Activated CD4-positive, alpha-beta T cell treated with anti-CD3 and anti-CD28 coated beads, Interleukin-2, amount 10 ng/mL, durations not matched to agents 24 days and 14 days (primary cell): ENCODE measurements at regions not wholly inside any gene's neighbourhood (a gene's known extent, or its start where the extent isn't known, plus 50 kb on each side); places are given as distances from the start of the nearest gene placed in this dataset.

Experiments
- DNase-seq: peaks from one replicate; pipeline ENCODE4 v3.0.0; 2022
- H3K27ac Mint-ChIP-seq: one replicate; pipeline ENCODE4 v1.8.0; 2022; ENCODE audit warnings: mild to moderate bottlenecking, mixed read lengths
- H3K27me3 Mint-ChIP-seq: one replicate; pipeline ENCODE4 v1.8.0; 2022; ENCODE audit warnings: mixed read lengths
- H3K36me3 Mint-ChIP-seq: one replicate; pipeline ENCODE4 v1.8.0; 2022; ENCODE audit warnings: low read depth, mild to moderate bottlenecking, mixed read lengths
- H3K4me1 Mint-ChIP-seq: one replicate; pipeline ENCODE4 v1.8.0; 2021; ENCODE audit warnings: mixed read lengths
- H3K4me3 Mint-ChIP-seq: one replicate; pipeline ENCODE4 v1.8.0; 2022; ENCODE audit warnings: mild to moderate bottlenecking, moderate library complexity, mixed read lengths
- H3K9me3 Mint-ChIP-seq: one replicate; pipeline ENCODE4 v1.8.0; 2021; ENCODE audit warnings: mixed read lengths
- intact Hi-C: fragments of 100-400 bp; cut with micrococcal nuclease; formaldehyde crosslinking; loops from one replicate; pipeline ENCODE4 v1.15.1; 2023

- DNase-seq = no peak
- Mint-ChIP-seq H3K4me3 (no peak overlapping the region), H3K36me3 (no peaks in the 10 kb centered on the region), H3K9me3 (no peaks in the 10 kb centered on the region), H3K27me3 (no peaks in the 10 kb centered on the region), H3K27ac (no peak overlapping the region), H3K4me1 (no peaks in the 10 kb centered on the region)
- intact Hi-C loops = no loop called here
Measured at GRCh38 chr13:85500696-85501256, 298.4 kb downstream of the SLITRK6 start.

DNA sequence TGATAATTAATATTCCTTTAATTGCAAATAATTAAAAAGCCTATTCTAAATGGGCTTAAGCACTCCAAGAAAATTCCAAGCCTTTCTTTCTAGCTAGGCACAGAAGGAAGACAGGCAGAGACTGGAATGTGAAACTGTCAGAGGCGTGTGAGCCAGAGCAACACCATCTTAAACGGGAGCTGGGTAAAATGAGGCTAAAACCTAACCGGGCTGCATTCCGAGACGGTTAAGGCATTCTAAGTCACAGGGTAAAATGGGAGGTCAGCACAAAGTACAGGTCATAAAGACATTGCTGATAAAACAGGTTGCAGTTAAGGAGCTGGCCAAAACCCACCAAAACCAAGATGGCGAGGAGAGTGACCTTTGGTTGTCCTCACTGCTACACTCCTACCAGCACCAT, 300.4 kb downstream of the SLITRK6 start:
- no peak overlapping the region for H3K27ac Mint-ChIP-seq
- no peak overlapping the region for H3K4me3 Mint-ChIP-seq

DNA sequence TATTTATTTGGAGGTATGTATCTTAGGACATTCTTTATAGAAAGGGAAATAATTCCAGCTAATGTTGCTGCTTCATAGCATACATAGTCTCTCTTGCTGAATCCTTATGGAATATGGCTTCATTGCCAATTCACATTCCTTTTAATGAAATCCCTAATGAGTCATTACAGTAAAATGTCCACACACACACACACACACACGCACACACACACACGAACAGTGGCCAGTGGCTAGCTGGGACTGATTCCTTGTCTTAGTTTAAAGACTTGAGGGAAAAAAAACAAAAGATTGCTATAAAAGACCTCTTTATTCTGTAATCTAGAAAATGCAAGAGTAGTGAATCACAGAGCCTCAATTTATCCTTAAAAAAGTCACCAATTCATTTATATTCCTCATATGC, 301.6 kb downstream of the SLITRK6 start:
- no peaks in the 10 kb centered on the region for H3K27me3 Mint-ChIP-seq
- H3K36me3 Mint-ChIP-seq = no peaks in the 10 kb centered on the region
- no peak overlapping the region for H3K4me3 Mint-ChIP-seq
- no peaks in the 10 kb centered on the region for H3K9me3 Mint-ChIP-seq
- no peak overlapping the region for H3K27ac Mint-ChIP-seq
- intact Hi-C loops = no loop called here
- DNase-seq = no peak
- H3K4me1 Mint-ChIP-seq = no peaks in the 10 kb centered on the region

More for the DNA sequence above, 300.4 kb downstream of the SLITRK6 start:
- Mint-ChIP-seq H3K4me1 (no peaks in the 10 kb centered on the region), H3K27me3 (no peaks in the 10 kb centered on the region), H3K9me3 (no peaks in the 10 kb centered on the region), H3K36me3 (no peaks in the 10 kb centered on the region)
- intact Hi-C loops = no loop called here
- DNase-seq = no peak

GRCh38 chr13:85492283-85492682, 306.9 kb downstream of the SLITRK6 start:
- Mint-ChIP-seq H3K36me3 (no peaks in the 10 kb centered on the region), H3K27me3 (no peaks in the 10 kb centered on the region), H3K27ac (no peak overlapping the region), H3K4me3 (no peak overlapping the region), H3K9me3 (no peaks in the 10 kb centered on the region), H3K4me1 (no peaks in the 10 kb centered on the region)
- DNase-seq = no peak
- intact Hi-C loops = no loop called here

DNA sequence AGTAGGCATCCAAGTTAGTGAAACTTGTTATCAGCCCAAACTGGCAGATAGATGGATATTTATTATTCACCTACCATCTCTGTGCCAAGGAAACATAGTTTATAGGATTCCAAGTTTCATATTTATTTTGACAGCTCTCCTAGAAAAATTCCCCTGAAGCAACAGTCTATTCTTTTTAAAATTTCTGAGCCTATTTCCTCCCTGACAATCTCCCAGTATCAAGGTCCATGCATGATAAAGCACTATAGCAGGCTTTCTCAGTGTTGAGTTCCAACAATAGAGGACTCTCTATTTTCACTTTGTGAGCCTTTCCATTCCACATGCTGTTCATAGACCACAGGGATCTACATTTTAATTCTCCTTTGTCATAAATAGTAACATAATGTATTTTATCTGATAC, 312.6 kb downstream of the SLITRK6 start:
- DNase-seq = no peak
- no peaks in the 10 kb centered on the region for H3K4me1 Mint-ChIP-seq
- intact Hi-C loops = no loop called here
- no peaks in the 10 kb centered on the region for H3K36me3 Mint-ChIP-seq
- no peaks in the 10 kb centered on the region for H3K9me3 Mint-ChIP-seq
- H3K27me3 Mint-ChIP-seq = no peaks in the 10 kb centered on the region
- H3K27ac Mint-ChIP-seq = no peak overlapping the region
- no peak overlapping the region for H3K4me3 Mint-ChIP-seq

- Mint-ChIP-seq H3K27ac (no peak overlapping the region), H3K27me3 (no peaks in the 10 kb centered on the region), H3K36me3 (no peaks in the 10 kb centered on the region), H3K9me3 (no peaks in the 10 kb centered on the region), H3K4me1 (no peaks in the 10 kb centered on the region), H3K4me3 (no peak overlapping the region)
- intact Hi-C loops = no loop called here
- DNase-seq = no peak
Measured at GRCh38 chr13:85473144-85473543, 326.1 kb downstream of the SLITRK6 start.

- DNase-seq = no peak
- Mint-ChIP-seq H3K4me1 (no peaks in the 10 kb centered on the region), H3K27ac (no peak overlapping the region), H3K27me3 (no peaks in the 10 kb centered on the region), H3K4me3 (no peak overlapping the region), H3K9me3 (no peaks in the 10 kb centered on the region), H3K36me3 (no peaks in the 10 kb centered on the region)
- intact Hi-C loops = no loop called here
Measured at GRCh38 chr13:85469320-85469719, 329.9 kb downstream of the SLITRK6 start.

GRCh38 chr13:85462792-85463425, 336.3 kb downstream of the SLITRK6 start:
- Mint-ChIP-seq H3K27me3 (no peaks in the 10 kb centered on the region), H3K36me3 (no peaks in the 10 kb centered on the region), H3K27ac (no peak overlapping the region), H3K4me3 (no peak overlapping the region), H3K9me3 (no peaks in the 10 kb centered on the region), H3K4me1 (no peaks in the 10 kb centered on the region)
- intact Hi-C loops = no loop called here
- DNase-seq = no peak

DNA sequence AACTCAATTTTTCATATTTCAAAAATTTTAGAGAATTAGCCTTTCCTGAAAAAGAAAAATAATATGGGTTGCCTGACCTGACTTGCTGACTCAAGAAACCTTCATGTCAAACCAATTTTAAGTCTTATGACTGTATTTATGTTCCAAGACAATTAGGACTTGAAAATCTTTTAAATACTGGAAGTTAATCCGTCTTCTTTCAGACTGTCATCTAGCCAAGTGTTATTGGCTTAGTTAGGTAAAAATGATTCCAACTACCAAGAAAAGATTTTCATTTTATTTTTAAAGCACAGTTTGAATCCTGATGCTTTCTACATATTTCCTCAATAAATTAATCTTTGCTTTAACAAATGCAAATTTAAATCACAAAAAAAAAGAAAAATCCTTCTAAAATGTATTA, 337.6 kb downstream of the SLITRK6 start:
- DNase-seq = no peak
- Mint-ChIP-seq H3K9me3 (peaks cover 5% of the 10 kb centered on the region), H3K27me3 (no peaks in the 10 kb centered on the region), H3K4me3 (no peak overlapping the region), H3K4me1 (no peaks in the 10 kb centered on the region), H3K27ac (no peak overlapping the region), H3K36me3 (no peaks in the 10 kb centered on the region)
- intact Hi-C loops = no loop called here

GRCh38 chr13:85445534-85445933, 353.7 kb downstream of the SLITRK6 start:
- intact Hi-C loops = no loop called here
- no peak overlapping the region for H3K4me3 Mint-ChIP-seq
- H3K4me1 Mint-ChIP-seq = no peaks in the 10 kb centered on the region
- H3K27me3 Mint-ChIP-seq = no peaks in the 10 kb centered on the region
- H3K27ac Mint-ChIP-seq = no peak overlapping the region
- H3K36me3 Mint-ChIP-seq = no peaks in the 10 kb centered on the region
- no peaks in the 10 kb centered on the region for H3K9me3 Mint-ChIP-seq
- no peak for DNase-seq

GRCh38 chr13:85441975-85442374, 357.2 kb downstream of the SLITRK6 start:
- intact Hi-C loops = no loop called here
- Mint-ChIP-seq H3K27me3 (no peaks in the 10 kb centered on the region), H3K36me3 (no peaks in the 10 kb centered on the region)

GRCh38 chr13:85441364-85441763, 357.9 kb downstream of the SLITRK6 start:
- H3K36me3 Mint-ChIP-seq = no peaks in the 10 kb centered on the region
- intact Hi-C loops = no loop called here

More at GRCh38 chr13:85441975-85442374, 357.2 kb downstream of the SLITRK6 start:
- H3K9me3 Mint-ChIP-seq = no peaks in the 10 kb centered on the region
- H3K27ac Mint-ChIP-seq = no peak overlapping the region
- no peak overlapping the region for H3K4me3 Mint-ChIP-seq
- no peak for DNase-seq
- H3K4me1 Mint-ChIP-seq = no peaks in the 10 kb centered on the region

GRCh38 chr13:85436029-85436428, 363.2 kb downstream of the SLITRK6 start:
- H3K9me3 Mint-ChIP-seq = peaks cover 3% of the 10 kb centered on the region
- H3K4me1 Mint-ChIP-seq = no peaks in the 10 kb centered on the region
- no peak for DNase-seq
- intact Hi-C loops = no loop called here
- no peaks in the 10 kb centered on the region for H3K36me3 Mint-ChIP-seq
- H3K27me3 Mint-ChIP-seq = no peaks in the 10 kb centered on the region
- no peak overlapping the region for H3K4me3 Mint-ChIP-seq
- no peak overlapping the region for H3K27ac Mint-ChIP-seq

More at GRCh38 chr13:85441364-85441763, 357.9 kb downstream of the SLITRK6 start:
- no peak overlapping the region for H3K27ac Mint-ChIP-seq
- H3K4me1 Mint-ChIP-seq = no peaks in the 10 kb centered on the region
- no peaks in the 10 kb centered on the region for H3K27me3 Mint-ChIP-seq
- H3K9me3 Mint-ChIP-seq = no peaks in the 10 kb centered on the region
- no peak overlapping the region for H3K4me3 Mint-ChIP-seq
- DNase-seq = no peak

- intact Hi-C loops = no loop called here
- H3K4me1 Mint-ChIP-seq = no peaks in the 10 kb centered on the region
- no peak for DNase-seq
- H3K36me3 Mint-ChIP-seq = no peaks in the 10 kb centered on the region
- H3K9me3 Mint-ChIP-seq = peaks cover 3% of the 10 kb centered on the region
- H3K27me3 Mint-ChIP-seq = no peaks in the 10 kb centered on the region
- H3K4me3 Mint-ChIP-seq = no peak overlapping the region
- no peak overlapping the region for H3K27ac Mint-ChIP-seq
Measured at GRCh38 chr13:85434927-85435326, 364.3 kb downstream of the SLITRK6 start.

GRCh38 chr13:85432881-85433280, 366.3 kb downstream of the SLITRK6 start:
- intact Hi-C loops = no loop called here
- no peaks in the 10 kb centered on the region for H3K4me1 Mint-ChIP-seq
- H3K36me3 Mint-ChIP-seq = no peaks in the 10 kb centered on the region
- H3K27ac Mint-ChIP-seq = no peak overlapping the region
- H3K9me3 Mint-ChIP-seq = peaks cover 3% of the 10 kb centered on the region
- DNase-seq = no peak
- H3K4me3 Mint-ChIP-seq = no peak overlapping the region
- no peaks in the 10 kb centered on the region for H3K27me3 Mint-ChIP-seq
